Neural cell (in vitro differentiated cells): ENCODE measurements at regions not wholly inside any gene's neighbourhood (a gene's known extent, or its start where the extent isn't known, plus 50 kb on each side); places are given as distances from the start of the nearest gene placed in this dataset.

Source experiments
- H2AFZ ChIP-seq: fragments of 200-600, 300-800 bp; sonication (generic), shearing (Covaris generic); 2 replicates; pipeline ENCODE4 v1.6.0; 2014; ENCODE audit warnings: low read depth, mild to moderate bottlenecking, antibody characterized with exemption, low read length, moderate library complexity
- H3F3A ChIP-seq: fragments of 200-600 bp; shearing (Covaris generic); 2 replicates; pipeline ENCODE4 v1.6.1; 2016; ENCODE audit warnings: mild to moderate bottlenecking, moderate library complexity, mixed read lengths, antibody characterized with exemption, low read length; ENCODE audit not compliant: insufficient read depth, poor library complexity, severe bottlenecking
- H3K27ac ChIP-seq: fragments of 200-600, 300-800 bp; sonication (generic), shearing (Covaris generic); 2 replicates; pipeline ENCODE4 v1.5.1; 2014; ENCODE audit warnings: mild to moderate bottlenecking, low read length, moderate library complexity
- H3K27me3 ChIP-seq: fragments of 300-800, 200-600 bp; sonication (generic), shearing (Covaris generic); 2 replicates; pipeline ENCODE4 v1.6.0; 2014; ENCODE audit warnings: mild to moderate bottlenecking, low read depth, low read length, moderate library complexity; ENCODE audit not compliant: insufficient read depth
- H3K36me3 ChIP-seq: fragments of 300-800, 200-600 bp; sonication (generic), shearing (Covaris generic); 2 replicates; pipeline ENCODE4 v1.5.1; 2014; ENCODE audit warnings: mild to moderate bottlenecking, antibody characterized with exemption, low read length, moderate library complexity; ENCODE audit not compliant: insufficient read depth
- H3K4me2 ChIP-seq: fragments of 300-800, 200-600 bp; sonication (generic), shearing (Covaris generic); 2 replicates; pipeline ENCODE4 v1.6.0; 2014; ENCODE audit warnings: mild to moderate bottlenecking, low read length
- H3K4me3 ChIP-seq: fragments of 300-800, 200-600 bp; sonication (generic), shearing (Covaris generic); 2 replicates; pipeline ENCODE4 v1.5.1; 2014; ENCODE audit warnings: mild to moderate bottlenecking, low read length, moderate library complexity
- H3K79me2 ChIP-seq: fragments of 200-600 bp; shearing (Covaris generic); replicated peaks from 2 replicates; pipeline ENCODE4 v1.6.0; 2014; ENCODE audit warnings: mild to moderate bottlenecking, low read length, moderate library complexity; ENCODE audit not compliant: insufficient read depth
- H3K9ac ChIP-seq: fragments of 300-800, 200-600 bp; sonication (generic), shearing (Covaris generic); 2 replicates; pipeline ENCODE4 v1.6.1; 2016; ENCODE audit warnings: mild to moderate bottlenecking, low read length, mixed read lengths
- H3K9me2 ChIP-seq: fragments of 200-600 bp; shearing (Covaris generic); 2 replicates; pipeline ENCODE4 v1.6.1; 2016; ENCODE audit warnings: mild to moderate bottlenecking, low read length, mixed read lengths; ENCODE audit not compliant: insufficient read depth
- H3K9me3 ChIP-seq: fragments of 200-600, 300-800 bp; sonication (generic), shearing (Covaris generic); 2 replicates; pipeline ENCODE4 v1.6.1; 2016; ENCODE audit warnings: mild to moderate bottlenecking, mixed run types, low read length, moderate library complexity, mixed read lengths
- H4K20me1 ChIP-seq: fragments of 200-600 bp; shearing (Covaris generic); 2 replicates; pipeline ENCODE4 v1.6.1; 2016; ENCODE audit warnings: mild to moderate bottlenecking, mixed run types; ENCODE audit not compliant: insufficient read depth
- EP300 ChIP-seq: fragments of 450-650 bp; conservative IDR thresholded peaks from 2 replicates; pipeline ENCODE4 v1.6.1; 2014; ENCODE audit warnings: antibody characterized with exemption, mild to moderate bottlenecking, moderate library complexity; ENCODE audit not compliant: poor library complexity, severe bottlenecking
- EZH2 ChIP-seq: fragments of 200-600, 300-800 bp; shearing (Covaris generic), sonication (generic); IDR thresholded peaks from 2 replicates; pipeline ENCODE4 v1.6.1; 2014; ENCODE audit warnings: antibody characterized with exemption, low read length, borderline replicate concordance, mild to moderate bottlenecking; ENCODE audit not compliant: insufficient read depth, poor library complexity, severe bottlenecking
- MXI1 ChIP-seq: fragments of 450-650 bp; conservative IDR thresholded peaks from 2 replicates; pipeline ENCODE4 v1.6.1; 2014; ENCODE audit warnings: antibody characterized with exemption, mild to moderate bottlenecking; ENCODE audit not compliant: poor library complexity, severe bottlenecking
- POLR2AphosphoS5 ChIP-seq: IDR thresholded peaks from 2 replicates; pipeline ENCODE4 v1.6.1; 2012
- RAD21 ChIP-seq: fragments of 450-650 bp; conservative IDR thresholded peaks from 2 replicates; pipeline ENCODE4 v1.6.1; 2014; ENCODE audit warnings: antibody characterized with exemption, mild to moderate bottlenecking, moderate library complexity
- SMC3 ChIP-seq: fragments of 450-650 bp; conservative IDR thresholded peaks from 2 replicates; pipeline ENCODE4 v1.6.1; 2014; ENCODE audit warnings: antibody characterized with exemption, mild to moderate bottlenecking, moderate library complexity; ENCODE audit not compliant: poor library complexity
- TAF1 ChIP-seq: IDR thresholded peaks from 2 replicates; pipeline ENCODE4 v1.6.1; 2012; ENCODE audit warnings: low read depth
- TF ChIP-seq, protein P1 (sequence below): IDR thresholded peaks from 2 replicates; pipeline ENCODE4 v1.6.1; 2012; ENCODE audit warnings: borderline replicate concordance
- TF ChIP-seq, protein P2 (sequence below): fragments of 450-650 bp; IDR thresholded peaks from 2 replicates; pipeline ENCODE4 v1.5.1; 2014; ENCODE audit warnings: antibody characterized with exemption, mild to moderate bottlenecking, moderate library complexity; ENCODE audit not compliant: poor library complexity, severe bottlenecking

DNA sequence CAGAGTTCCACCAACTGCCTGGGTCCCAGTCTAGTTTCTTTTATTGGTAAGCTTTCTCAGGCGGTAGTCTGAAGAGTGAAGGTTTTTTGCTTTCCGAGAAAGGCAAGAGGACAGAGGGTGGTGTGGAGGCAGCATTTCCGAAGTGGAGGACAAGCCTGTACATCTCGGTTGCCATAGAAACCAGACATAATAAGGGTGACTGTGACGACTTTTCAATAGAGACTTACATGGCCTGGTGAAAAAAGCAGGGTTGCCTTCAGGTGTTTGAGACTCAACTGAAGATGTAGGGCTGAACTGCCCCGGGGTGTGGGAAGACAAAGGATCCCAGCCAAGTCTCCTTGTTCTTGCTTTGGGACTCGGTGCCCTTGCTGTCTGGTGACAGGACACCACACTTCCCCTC lies 53.6 kb upstream of the RAB40AL start:
- H3K36me3 ChIP-seq, result no peaks in the 10 kb centered on the region
- H3K4me3 ChIP-seq, result no peak overlapping the region
- no peaks in the 10 kb centered on the region for H4K20me1 ChIP-seq
- no peaks in the 10 kb centered on the region for H3K27me3 ChIP-seq
- H3K9me2 ChIP-seq, result no peaks in the 10 kb centered on the region
- H3K79me2 ChIP-seq, result no peaks in the 10 kb centered on the region
- no peak overlapping the region for H3K9ac ChIP-seq
- H3K9me3 ChIP-seq, result no peaks in the 10 kb centered on the region
- no peak overlapping the region for H3K27ac ChIP-seq
- H3F3A ChIP-seq, result no peaks in the 10 kb centered on the region
- no peak overlapping the region for H2AFZ ChIP-seq
- TF ChIP-seq, protein P1, sequence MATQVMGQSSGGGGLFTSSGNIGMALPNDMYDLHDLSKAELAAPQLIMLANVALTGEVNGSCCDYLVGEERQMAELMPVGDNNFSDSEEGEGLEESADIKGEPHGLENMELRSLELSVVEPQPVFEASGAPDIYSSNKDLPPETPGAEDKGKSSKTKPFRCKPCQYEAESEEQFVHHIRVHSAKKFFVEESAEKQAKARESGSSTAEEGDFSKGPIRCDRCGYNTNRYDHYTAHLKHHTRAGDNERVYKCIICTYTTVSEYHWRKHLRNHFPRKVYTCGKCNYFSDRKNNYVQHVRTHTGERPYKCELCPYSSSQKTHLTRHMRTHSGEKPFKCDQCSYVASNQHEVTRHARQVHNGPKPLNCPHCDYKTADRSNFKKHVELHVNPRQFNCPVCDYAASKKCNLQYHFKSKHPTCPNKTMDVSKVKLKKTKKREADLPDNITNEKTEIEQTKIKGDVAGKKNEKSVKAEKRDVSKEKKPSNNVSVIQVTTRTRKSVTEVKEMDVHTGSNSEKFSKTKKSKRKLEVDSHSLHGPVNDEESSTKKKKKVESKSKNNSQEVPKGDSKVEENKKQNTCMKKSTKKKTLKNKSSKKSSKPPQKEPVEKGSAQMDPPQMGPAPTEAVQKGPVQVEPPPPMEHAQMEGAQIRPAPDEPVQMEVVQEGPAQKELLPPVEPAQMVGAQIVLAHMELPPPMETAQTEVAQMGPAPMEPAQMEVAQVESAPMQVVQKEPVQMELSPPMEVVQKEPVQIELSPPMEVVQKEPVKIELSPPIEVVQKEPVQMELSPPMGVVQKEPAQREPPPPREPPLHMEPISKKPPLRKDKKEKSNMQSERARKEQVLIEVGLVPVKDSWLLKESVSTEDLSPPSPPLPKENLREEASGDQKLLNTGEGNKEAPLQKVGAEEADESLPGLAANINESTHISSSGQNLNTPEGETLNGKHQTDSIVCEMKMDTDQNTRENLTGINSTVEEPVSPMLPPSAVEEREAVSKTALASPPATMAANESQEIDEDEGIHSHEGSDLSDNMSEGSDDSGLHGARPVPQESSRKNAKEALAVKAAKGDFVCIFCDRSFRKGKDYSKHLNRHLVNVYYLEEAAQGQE, result no peak
- TF ChIP-seq, protein P2, sequence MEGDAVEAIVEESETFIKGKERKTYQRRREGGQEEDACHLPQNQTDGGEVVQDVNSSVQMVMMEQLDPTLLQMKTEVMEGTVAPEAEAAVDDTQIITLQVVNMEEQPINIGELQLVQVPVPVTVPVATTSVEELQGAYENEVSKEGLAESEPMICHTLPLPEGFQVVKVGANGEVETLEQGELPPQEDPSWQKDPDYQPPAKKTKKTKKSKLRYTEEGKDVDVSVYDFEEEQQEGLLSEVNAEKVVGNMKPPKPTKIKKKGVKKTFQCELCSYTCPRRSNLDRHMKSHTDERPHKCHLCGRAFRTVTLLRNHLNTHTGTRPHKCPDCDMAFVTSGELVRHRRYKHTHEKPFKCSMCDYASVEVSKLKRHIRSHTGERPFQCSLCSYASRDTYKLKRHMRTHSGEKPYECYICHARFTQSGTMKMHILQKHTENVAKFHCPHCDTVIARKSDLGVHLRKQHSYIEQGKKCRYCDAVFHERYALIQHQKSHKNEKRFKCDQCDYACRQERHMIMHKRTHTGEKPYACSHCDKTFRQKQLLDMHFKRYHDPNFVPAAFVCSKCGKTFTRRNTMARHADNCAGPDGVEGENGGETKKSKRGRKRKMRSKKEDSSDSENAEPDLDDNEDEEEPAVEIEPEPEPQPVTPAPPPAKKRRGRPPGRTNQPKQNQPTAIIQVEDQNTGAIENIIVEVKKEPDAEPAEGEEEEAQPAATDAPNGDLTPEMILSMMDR, result no peak
- TF ChIP-seq SMC3 (no peak), POLR2AphosphoS5 (no peak), EZH2 (no peak), RAD21 (no peak), TAF1 (no peak), EP300 (no peak), MXI1 (no peak)
- no peak overlapping the region for H3K4me2 ChIP-seq
